ENCODE measurements at regions not wholly inside any gene's neighbourhood (a gene's known extent, or its start where the extent isn't known, plus 50 kb on each side); places are given as distances from the start of the nearest gene placed in this dataset.

GRCh38 chr14:55734731-55735130, 154.7 kb downstream of the KTN1 start:
- DNase-seq (ENCODE audit: low spot score): no peak

DNA sequence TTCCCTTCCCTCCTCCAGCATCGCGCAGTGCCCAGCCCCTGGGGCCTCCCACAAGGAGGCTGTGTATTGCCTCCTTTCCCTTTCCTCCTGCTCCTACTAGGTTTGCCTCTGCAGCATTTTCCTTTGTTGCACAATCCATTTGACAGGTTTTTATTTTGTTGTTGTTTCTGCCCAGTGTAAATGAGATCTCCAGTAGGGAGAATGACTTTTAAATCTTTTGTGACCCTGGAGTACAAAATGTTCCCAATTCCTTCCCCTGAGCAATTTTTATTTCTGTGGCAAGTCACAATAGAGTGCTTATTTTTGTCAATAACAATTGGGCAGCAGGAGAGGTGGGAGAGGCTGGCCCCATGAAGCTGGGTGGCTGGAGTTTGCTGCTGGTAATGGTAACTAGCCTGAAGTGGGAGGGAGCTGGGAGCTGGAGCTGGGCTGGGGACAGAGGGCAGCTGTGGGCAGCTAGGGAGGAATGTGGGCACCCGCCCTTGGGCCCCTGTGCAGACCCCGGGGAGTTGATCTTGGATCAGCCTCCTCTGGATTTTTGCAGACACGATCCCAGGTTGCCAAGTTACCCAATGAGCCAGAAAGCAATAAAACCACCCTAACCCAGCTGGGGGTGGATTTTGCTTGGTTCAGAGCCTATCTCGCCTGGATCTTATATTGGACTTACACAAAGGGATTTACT, 160.1 kb downstream of the KTN1 start:
- DNase-seq (ENCODE audit: low spot score): peak; percentile 53

GRCh38 chr14:55740649-55740989, 160.6 kb downstream of the KTN1 start:
- no peak for DNase-seq (ENCODE audit: low spot score)

GRCh38 chr14:55741240-55741639, 161.2 kb downstream of the KTN1 start:
- DNase-seq (ENCODE audit: low spot score): no peak

DNA sequence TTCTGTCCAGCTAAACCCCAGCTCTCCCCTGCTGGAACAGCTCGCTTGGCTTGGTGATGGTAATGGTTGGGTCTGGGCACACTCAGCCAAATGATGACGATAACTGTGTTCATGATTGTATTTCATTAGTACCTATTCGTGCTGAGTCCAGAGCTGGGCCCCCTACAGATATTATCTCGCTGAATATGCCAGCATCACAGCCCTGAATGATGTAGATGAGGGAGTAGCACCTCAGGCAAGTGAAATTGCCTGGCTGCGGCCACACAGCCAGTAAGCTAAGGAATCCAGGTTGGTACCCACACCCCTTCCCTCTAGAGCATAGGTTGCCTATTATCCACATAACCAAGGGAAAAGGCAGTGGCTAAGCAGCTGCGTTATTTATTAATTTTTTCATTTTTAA, 163.5 kb downstream of the KTN1 start:
- DNase-seq (ENCODE audit: low spot score): no peak

DNA sequence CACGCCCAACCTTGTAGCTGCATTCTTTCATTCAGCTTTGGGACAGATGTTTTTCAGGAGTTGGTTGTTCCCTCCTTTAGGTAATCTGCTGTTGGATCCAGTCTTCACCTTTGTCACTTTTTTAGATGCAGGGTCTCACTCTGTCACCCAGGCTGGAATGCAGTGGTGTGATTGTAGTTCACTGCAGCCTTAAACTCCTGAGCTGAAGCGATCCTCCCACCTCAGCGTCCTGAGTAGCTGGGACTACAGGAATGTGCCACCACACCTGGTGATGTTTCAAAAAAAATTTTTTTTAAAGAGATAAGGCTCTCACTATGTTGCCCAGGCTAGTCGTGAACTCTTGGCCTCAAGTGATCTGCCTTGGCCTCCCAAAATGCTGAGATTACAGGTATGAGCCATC, 164.3 kb downstream of the KTN1 start:
- no peak for DNase-seq (ENCODE audit: low spot score)

- no peak for DNase-seq (ENCODE audit: low spot score)
These were observed 165.9 kb downstream of the KTN1 start for GRCh38 chr14:55745906-55746305.

DNA sequence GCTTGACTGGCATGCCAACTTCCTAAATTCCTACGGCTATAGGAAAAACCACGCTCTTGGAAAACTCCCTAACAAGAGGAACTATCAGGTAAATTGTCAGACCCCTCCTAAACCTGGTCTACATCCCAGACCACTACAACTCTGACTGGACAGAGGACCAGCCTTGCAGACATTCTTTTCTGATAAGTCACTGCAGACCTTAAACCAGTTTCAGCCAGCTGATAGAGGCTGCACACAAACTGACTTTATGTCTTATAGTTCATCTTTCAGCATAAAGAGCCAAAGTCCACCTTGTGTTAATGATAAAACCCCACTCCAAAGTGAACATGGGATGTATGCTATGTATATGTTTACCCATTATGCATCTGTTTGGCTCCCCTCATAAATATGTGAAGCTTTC, 166.6 kb downstream of the KTN1 start:
- no peak for DNase-seq (ENCODE audit: low spot score)

DNA sequence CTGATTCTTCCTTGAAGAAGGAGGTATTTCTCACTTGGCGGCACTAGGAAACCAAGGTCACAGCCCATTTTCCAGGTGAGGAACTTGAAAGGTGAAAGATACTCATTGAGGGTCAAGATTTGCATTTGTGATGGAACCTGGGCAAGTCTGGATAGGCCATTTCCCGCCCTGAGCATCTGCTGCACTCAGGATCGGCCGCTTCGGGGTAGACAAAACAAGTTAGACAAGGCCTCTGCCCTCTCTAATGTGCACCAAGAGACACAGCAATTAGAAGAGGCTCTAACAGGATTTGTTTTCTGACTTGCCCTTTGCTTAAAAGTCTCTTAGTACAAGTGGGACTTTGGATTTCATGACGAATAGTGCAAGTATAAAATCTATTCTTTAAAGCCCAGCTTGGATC, 167.2 kb downstream of the KTN1 start:
- DNase-seq (ENCODE audit: low spot score): no peak

DNA sequence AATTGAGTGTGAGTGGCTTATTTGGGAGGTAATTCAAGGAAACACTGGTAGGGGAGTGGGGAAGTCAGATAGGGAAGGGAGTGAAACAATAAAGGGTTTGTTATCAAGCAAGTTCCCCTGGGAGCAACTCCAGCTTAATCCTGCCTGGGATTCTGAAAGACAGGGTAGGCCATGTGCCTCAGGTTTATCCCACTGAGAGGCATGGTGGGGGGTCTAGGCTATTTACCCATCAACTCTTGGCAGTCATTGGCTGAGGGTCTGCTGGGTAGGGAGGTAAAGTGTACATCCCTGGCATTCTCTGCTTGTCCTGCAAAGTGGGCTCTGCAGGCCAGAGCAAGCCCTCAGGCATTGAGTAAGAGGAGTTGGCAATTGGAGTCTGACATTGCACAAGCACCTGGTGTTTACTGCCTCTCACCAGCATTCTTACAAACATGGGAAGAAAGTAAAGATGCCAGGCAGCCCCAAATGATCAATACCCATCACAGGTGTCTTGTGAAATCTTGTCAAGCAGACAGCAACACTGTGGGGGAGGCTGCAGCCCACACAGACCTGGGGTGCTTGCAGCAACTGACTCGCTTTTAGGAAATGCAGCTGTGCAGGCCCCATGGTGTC, 169.3 kb downstream of the KTN1 start:
- DNase-seq (ENCODE audit: low spot score): no peak

GRCh38 chr14:55749946-55750345, 169.9 kb downstream of the KTN1 start:
- DNase-seq (ENCODE audit: low spot score): no peak

DNA sequence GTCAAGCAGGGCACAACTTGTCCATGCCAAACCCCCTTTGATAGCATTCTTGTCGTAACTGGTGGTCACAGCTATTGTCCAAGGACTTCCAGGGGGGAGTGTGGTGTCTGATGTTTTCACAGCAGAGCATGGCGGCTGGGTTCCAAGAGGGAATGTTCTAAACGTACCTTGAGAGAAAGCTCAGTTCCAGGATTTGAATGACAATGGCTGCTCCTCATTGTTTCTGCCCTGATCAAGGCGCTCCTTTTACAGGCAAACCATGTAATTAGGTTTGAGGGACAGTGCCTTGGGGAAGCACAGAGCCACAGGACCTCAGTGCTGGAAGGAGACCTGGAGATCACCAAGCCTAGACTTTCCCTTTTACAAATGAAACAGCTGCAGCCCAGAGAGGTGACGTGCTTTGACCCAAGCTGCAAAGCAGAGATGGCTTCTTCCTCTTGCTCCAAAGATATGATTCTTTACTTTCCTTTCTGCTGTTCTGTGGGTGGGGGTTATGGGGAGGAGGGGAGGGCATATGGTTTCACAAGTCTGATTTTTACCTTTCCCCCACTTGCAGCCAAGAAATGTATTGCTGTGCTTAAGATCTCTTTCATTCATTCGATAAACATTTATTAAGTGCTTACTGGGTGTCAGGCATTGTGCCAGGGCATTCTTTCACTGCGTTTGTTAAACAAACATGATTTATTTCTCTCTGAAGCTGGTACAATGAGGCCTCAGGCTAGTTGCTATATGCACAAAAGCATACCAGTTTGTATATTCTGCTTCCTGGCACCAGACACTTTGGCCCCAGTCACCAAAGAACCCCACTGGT, 172.8 kb downstream of the KTN1 start:
- DNase-seq (ENCODE audit: low spot score): no peak

GRCh38 chr14:55754471-55754870, 174.5 kb downstream of the KTN1 start:
- no peak for DNase-seq (ENCODE audit: low spot score)

DNA sequence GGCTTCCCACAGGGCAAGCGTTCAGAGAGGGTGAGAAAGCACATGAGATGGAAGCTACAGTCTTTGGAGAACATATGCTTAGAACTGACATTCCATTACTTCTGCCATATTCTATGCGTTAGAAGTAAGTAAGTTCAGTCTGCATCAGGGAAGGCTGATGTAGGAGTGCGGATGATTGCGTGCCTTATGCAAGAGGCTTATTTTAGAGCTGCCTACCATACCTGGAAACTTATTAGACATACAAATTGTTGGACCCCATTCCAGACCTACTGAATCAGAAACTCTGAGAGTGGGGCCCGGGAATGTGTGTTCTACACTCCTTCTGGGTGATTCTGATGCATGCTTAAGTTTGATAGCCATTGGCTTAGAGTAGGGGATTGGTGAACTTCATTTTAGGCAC, 174.9 kb downstream of the KTN1 start:
- no peak for DNase-seq (ENCODE audit: low spot score)

DNA sequence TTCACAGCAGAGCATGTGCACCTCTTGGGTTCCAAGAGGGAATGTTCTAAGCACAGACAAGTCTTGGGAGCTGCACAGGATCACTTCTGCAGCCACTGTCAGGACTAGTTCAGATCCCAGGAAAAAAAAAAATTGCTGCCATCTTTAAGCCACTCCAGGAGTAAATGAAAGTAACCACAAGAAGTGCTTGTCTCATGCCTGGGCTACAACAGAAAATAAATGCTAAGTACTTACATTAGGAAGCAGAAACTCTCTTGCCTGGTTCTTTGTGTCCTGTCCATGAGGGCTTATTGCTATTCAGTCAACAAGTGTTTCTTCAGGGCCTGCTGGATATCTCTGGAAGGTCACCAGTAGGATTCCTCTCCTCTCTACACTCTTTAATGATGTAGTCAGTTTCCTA, 176.1 kb downstream of the KTN1 start:
- no peak for DNase-seq (ENCODE audit: low spot score)

DNA sequence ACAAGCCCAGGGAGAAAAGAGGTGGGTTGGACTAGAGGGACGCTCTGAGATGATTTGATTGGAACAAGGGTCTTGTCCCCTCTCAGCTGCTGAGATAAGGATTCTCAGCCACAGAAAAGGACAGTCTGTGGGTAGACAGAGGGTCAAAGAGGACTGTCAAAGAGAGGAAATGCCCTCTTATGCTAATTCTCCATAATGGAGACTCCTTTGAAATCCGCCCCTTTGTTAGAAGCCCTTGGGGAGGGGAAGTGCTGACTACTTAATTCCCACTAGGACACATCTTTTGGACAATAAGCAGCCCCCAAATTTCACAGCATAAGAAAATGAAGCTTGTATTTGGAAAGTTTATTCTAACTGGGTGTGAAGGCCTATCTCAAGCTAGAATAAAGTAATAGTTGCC, 176.6 kb downstream of the KTN1 start:
- no peak for DNase-seq (ENCODE audit: low spot score)

DNA sequence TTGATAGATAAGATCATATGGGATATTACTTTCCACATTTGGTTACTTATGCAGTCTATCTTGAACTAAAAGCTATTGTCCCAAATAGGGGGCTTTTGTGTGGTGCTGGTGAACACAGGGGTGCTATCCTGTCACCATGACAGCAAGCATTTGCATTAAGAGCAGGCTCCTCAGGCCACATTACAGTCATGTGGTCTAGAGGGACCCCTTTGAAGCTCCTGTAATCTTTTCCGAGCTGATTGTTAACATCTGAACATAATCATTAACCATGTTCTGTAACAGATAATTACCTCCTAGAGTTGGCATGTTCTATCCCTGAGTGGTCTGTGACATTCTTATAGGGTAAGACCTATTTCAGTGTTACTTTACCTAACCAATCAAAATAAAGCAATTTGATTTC, 178.8 kb downstream of the KTN1 start:
- DNase-seq (ENCODE audit: low spot score): no peak

DNA sequence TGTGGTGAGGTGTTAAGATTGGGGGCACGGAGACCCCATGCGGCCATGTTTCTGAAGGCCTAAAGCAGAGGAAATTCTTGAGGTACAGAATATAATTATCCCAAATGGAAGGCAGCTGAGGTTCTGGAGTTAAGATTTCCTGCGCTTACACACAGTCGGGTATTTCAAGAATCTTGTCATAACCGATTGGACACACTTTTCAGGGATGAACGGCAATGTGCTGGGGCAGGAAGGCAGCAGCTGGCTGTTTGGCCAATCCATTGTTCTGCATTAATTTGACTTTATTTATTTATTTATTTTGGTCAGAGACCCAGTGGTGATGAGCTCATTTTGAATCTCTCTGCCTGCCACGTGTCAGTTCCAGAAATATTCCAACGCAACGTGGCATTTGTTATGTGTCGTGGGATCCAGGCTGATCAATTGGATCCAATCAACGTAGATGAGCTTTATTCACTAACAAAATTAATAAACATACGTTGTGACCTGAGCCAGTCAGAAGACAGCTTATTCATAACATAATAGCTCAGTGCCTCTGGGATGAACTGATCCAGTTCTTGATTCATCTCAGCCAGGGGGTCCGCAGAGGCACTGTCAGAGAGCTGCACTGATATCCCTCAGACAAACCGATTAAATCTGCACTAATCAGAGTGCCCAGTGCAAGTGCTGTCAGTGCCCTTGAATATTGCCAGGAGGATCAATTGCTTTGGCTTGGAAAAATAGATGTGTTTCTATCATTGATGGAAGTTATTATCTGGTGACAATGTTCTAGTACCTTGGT, 181.0 kb downstream of the KTN1 start:
- DNase-seq (ENCODE audit: low spot score): no peak

GRCh38 chr14:55761651-55762050, 181.6 kb downstream of the KTN1 start:
- DNase-seq (ENCODE audit: low spot score): no peak

- DNase-seq (ENCODE audit: low spot score): no peak
These were observed 182.7 kb downstream of the KTN1 start for GRCh38 chr14:55762595-55763232.

GRCh38 chr14:55764784-55765183, 184.8 kb downstream of the KTN1 start:
- no peak for DNase-seq (ENCODE audit: low spot score)

DNA sequence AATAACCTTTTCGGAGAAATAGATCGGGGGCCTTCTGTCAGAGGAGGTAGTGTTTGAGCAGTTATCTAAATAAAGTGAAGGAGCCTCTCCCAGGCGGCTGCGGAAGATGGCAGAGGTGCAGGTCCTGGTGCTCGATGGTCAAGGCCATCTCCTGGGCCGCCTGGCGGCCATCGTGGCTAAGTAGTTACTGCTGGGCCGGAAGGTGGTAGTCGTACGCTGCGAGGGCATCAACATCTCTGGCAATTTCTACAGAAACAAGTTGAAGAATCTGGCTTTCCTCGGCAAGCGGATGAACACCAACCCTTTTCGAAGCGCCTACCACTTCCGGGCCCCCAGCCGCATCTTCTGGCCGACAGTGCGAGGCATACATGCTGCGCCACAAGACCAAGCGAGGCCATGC, 186.1 kb downstream of the KTN1 start:
- DNase-seq (ENCODE audit: low spot score): no peak
